Cardiac muscle cell (in vitro differentiated cells and primary cell): ENCODE measurements at regions not wholly inside any gene's neighbourhood (a gene's known extent, or its start where the extent isn't known, plus 50 kb on each side); places are given as distances from the start of the nearest gene placed in this dataset.
A peak's percentile ranks its signal among the peaks of the same experiment; 100 is the strongest.

Source experiments
- DNase-seq, 2 donors: peaks; one replicate each; pipeline versions ENCODE4 v3.0.0 to v3.0.0-alpha.2; 2010 to 2017; ENCODE audit warnings: low read depth in 1 of 2, low spot score in 1 of 2
- H3K27ac ChIP-seq: fragments of 200-600 bp; sonication (generic); 2 replicates; pipeline ENCODE4 v1.5.1; 2016
- H3K27me3 ChIP-seq: fragments of 200-600 bp; sonication (generic); 2 replicates; pipeline ENCODE4 v1.6.0; 2016; ENCODE audit warnings: control low read depth
- H3K36me3 ChIP-seq: fragments of 200-600 bp; sonication (generic); 2 replicates; pipeline ENCODE4 v1.5.1; 2016; ENCODE audit warnings: control low read depth
- H3K4me1 ChIP-seq: fragments of 200-600 bp; sonication (generic); 2 replicates; pipeline ENCODE4 v1.8.1; 2017; ENCODE audit warnings: low read depth, mild to moderate bottlenecking, mixed run types
- H3K4me3 ChIP-seq: fragments of 200-600 bp; sonication (generic); 2 replicates; pipeline ENCODE4 v1.5.1; 2016; ENCODE audit warnings: mild to moderate bottlenecking
- H3K9me3 ChIP-seq: fragments of 200-600 bp; sonication (generic); 2 replicates; pipeline ENCODE4 v1.5.1; 2017; ENCODE audit warnings: low read depth, mild to moderate bottlenecking, control low read depth
- CTCF ChIP-seq: IDR thresholded peaks from 2 replicates; pipeline ENCODE4 v1.5.1; 2012; ENCODE audit warnings: low read depth, mild to moderate bottlenecking, low read length

GRCh38 chrX:137212078-137212632 is 178.4 kb upstream of the GPR101 start:
- Histone ChIP-seq H3K36me3 (no peaks in the 10 kb centered on the region), H3K4me3 (no peak overlapping the region), H3K9me3 (no peaks in the 10 kb centered on the region), H3K27me3 (no peaks in the 10 kb centered on the region), H3K4me1 (no peaks in the 10 kb centered on the region), H3K27ac (no peak overlapping the region)
- DNase-seq = no peak
- TF ChIP-seq CTCF = no peak

- TF ChIP-seq CTCF = no peak
- DNase-seq = no peak
- Histone ChIP-seq H3K9me3 (peaks cover 2% of the 10 kb centered on the region), H3K36me3 (no peaks in the 10 kb centered on the region), H3K27me3 (no peaks in the 10 kb centered on the region), H3K4me3 (no peak overlapping the region), H3K4me1 (no peaks in the 10 kb centered on the region), H3K27ac (no peak overlapping the region)
These were observed 164.2 kb upstream of the GPR101 start for GRCh38 chrX:137198040-137198439.

- no peaks in the 10 kb centered on the region for H3K4me1 ChIP-seq
- H3K27ac ChIP-seq = no peak overlapping the region
- no peak overlapping the region for H3K4me3 ChIP-seq
- TF ChIP-seq CTCF = no peak
- H3K9me3 ChIP-seq = no peaks in the 10 kb centered on the region
- H3K27me3 ChIP-seq = no peaks in the 10 kb centered on the region
- no peaks in the 10 kb centered on the region for H3K36me3 ChIP-seq
- peak in 1 of 2 donors; percentile 0 for DNase-seq
These were observed 162.2 kb upstream of the GPR101 start for GRCh38 chrX:137195991-137196390.

GRCh38 chrX:137195296-137195695 is 161.5 kb upstream of the GPR101 start:
- no peaks in the 10 kb centered on the region for H3K4me1 ChIP-seq

GRCh38 chrX:137194164-137194563 is 160.4 kb upstream of the GPR101 start:
- Histone ChIP-seq H3K4me3 (no peak overlapping the region), H3K27me3 (no peaks in the 10 kb centered on the region), H3K9me3 (no peaks in the 10 kb centered on the region), H3K36me3 (no peaks in the 10 kb centered on the region), H3K27ac (no peak overlapping the region), H3K4me1 (no peaks in the 10 kb centered on the region)
- peak; percentile 30 for TF ChIP-seq CTCF
- DNase-seq = peak; percentile 6 to 49

More at GRCh38 chrX:137195296-137195695, 161.5 kb upstream of the GPR101 start:
- H3K36me3 ChIP-seq = no peaks in the 10 kb centered on the region
- H3K27ac ChIP-seq = no peak overlapping the region
- H3K27me3 ChIP-seq = no peaks in the 10 kb centered on the region
- no peaks in the 10 kb centered on the region for H3K9me3 ChIP-seq
- no peak overlapping the region for H3K4me3 ChIP-seq
- no peak for TF ChIP-seq CTCF
- no peak for DNase-seq

GRCh38 chrX:137187540-137187939 is 153.7 kb upstream of the GPR101 start:
- H3K4me1 ChIP-seq = no peaks in the 10 kb centered on the region
- no peaks in the 10 kb centered on the region for H3K27me3 ChIP-seq
- no peak overlapping the region for H3K27ac ChIP-seq
- no peak for TF ChIP-seq CTCF
- no peak overlapping the region for H3K4me3 ChIP-seq
- DNase-seq = no peak
- no peaks in the 10 kb centered on the region for H3K9me3 ChIP-seq
- H3K36me3 ChIP-seq = no peaks in the 10 kb centered on the region
